H1 (cell line): ENCODE measurements at regions not wholly inside any gene's neighbourhood (a gene's known extent, or its start where the extent isn't known, plus 50 kb on each side); places are given as distances from the start of the nearest gene placed in this dataset.

ENCODE experiments used
- CTCF ChIA-PET: fragments of 300-600 bp; sonication (Branson Sonifier 250); formaldehyde crosslinking; loops from one replicate; lab custom pipeline; 2021; ENCODE audit not compliant: partially characterized antibody; lab: Charles Lee
- POLR2A ChIA-PET: fragments of 300-600 bp; sonication (Branson Sonifier 250); formaldehyde crosslinking; loops from one replicate; lab custom pipeline; 2021; ENCODE audit warnings: inconsistent platforms; ENCODE audit not compliant: partially characterized antibody; lab: Charles Lee
- DNase-seq, 2 experiments: peaks; one replicate each; pipeline versions ENCODE4 v3.0.0 to v3.0.0-alpha.2; 2010 to 2022; ENCODE audit warnings: low spot score in 2 of 2, low read depth in 1 of 2, mixed read lengths in 1 of 2
- FAIRE-seq: peaks from 2 replicates; lab custom pipeline; 2011; peaks lifted over from hg19 to GRCh38; lab: Jason Lieb, UNC
- H2AFZ ChIP-seq: 2 replicates; pipeline ENCODE4 v1.8.1; 2012; ENCODE audit warnings: low read length, inconsistent platforms
- H2AK5ac ChIP-seq: 2 replicates; pipeline ENCODE4 v1.6.1; 2013; ENCODE audit warnings: low read depth, low read length
- H2BK120ac ChIP-seq: replicated peaks from 2 replicates; pipeline ENCODE3; 2013; ENCODE audit warnings: low read depth, low read length, inconsistent platforms
- H2BK12ac ChIP-seq: 2 replicates; pipeline ENCODE4 v1.6.1; 2013; ENCODE audit warnings: low read depth, low read length
- H2BK15ac ChIP-seq: 2 replicates; pipeline ENCODE4 v1.6.1; 2013; ENCODE audit warnings: low read length
- H2BK20ac ChIP-seq: 2 replicates; pipeline ENCODE4 v1.6.1; 2013; ENCODE audit warnings: low read length
- H2BK5ac ChIP-seq: 2 replicates; pipeline ENCODE4 v1.6.1; 2013; ENCODE audit warnings: low read depth, low read length
- H3K14ac ChIP-seq: 2 replicates; pipeline ENCODE4 v1.6.1; 2013; ENCODE audit warnings: inconsistent platforms; ENCODE audit not compliant: insufficient read length
- H3K18ac ChIP-seq: 2 replicates; pipeline ENCODE4 v1.6.1; 2013; ENCODE audit warnings: low read length; ENCODE audit errors: extremely low read depth
- H3K23ac ChIP-seq: 2 replicates; pipeline ENCODE4 v1.6.1; 2013; ENCODE audit warnings: inconsistent platforms; ENCODE audit not compliant: insufficient read length
- H3K23me2 ChIP-seq: 2 replicates; pipeline ENCODE4 v1.6.1; 2013; ENCODE audit warnings: low read depth, low read length
- H3K27ac ChIP-seq: 2 replicates; pipeline ENCODE4 v1.6.1; 2011; ENCODE audit warnings: low read depth, low read length, inconsistent platforms
- H3K27me3 ChIP-seq, 4 experiments: replicated peaks in 1 of 4; 1 replicate in 1 of 4; 2 replicates in 3 of 4; pipeline versions ENCODE4 v1.6.1 to v1.8.1; 2011 to 2013; ENCODE audit warnings: low read length in 3 of 4, mild to moderate bottlenecking in 3 of 4, inconsistent platforms in 2 of 4, mixed read lengths in 2 of 4, moderate library complexity in 1 of 4; ENCODE audit not compliant: control insufficient read depth in 3 of 4, insufficient read depth in 3 of 4; ENCODE audit errors: extremely low read depth in 1 of 4
- H3K36me3 ChIP-seq, 4 experiments: 2 replicates each; pipeline versions ENCODE4 v1.6.1 to v1.8.1; 2011 to 2013; ENCODE audit warnings: mild to moderate bottlenecking in 4 of 4, low read length in 3 of 4, moderate library complexity in 2 of 4, control low read depth in 1 of 4, inconsistent platforms in 1 of 4; ENCODE audit not compliant: insufficient read depth in 4 of 4, control insufficient read depth in 2 of 4
- H3K4ac ChIP-seq: replicated peaks from 2 replicates; pipeline ENCODE3; 2013; ENCODE audit warnings: low read length, low read depth, mixed read lengths, inconsistent platforms; ENCODE audit not compliant: insufficient read length
- H3K4me1 ChIP-seq, 4 experiments: replicated peaks in 1 of 4; 1 replicate in 1 of 4; 2 replicates in 3 of 4; pipeline versions ENCODE4 v1.6.1 to v1.8.1; 2011 to 2013; ENCODE audit warnings: low read length in 3 of 4, inconsistent platforms in 2 of 4, mixed read lengths in 1 of 4; ENCODE audit not compliant: insufficient read depth in 4 of 4, control insufficient read depth in 3 of 4
- H3K4me2 ChIP-seq, 2 experiments: 2 replicates each; pipeline versions ENCODE4 v1.6.1 to v1.8.1; 2011 to 2013; ENCODE audit warnings: low read depth in 2 of 2, low read length in 2 of 2, control low read depth in 1 of 2, inconsistent platforms in 1 of 2, mild to moderate bottlenecking in 1 of 2; ENCODE audit not compliant: insufficient read depth in 1 of 2
- H3K4me3 ChIP-seq, 4 experiments: fragments of 200-600, 300-600 bp in 1 of 4; sonication (generic), shearing (Covaris generic), sonication (Bioruptor Twin) in 1 of 4; 2 replicates each; pipeline versions ENCODE4 v1.5.1 to v1.8.1; 2011 to 2016; ENCODE audit warnings: low read length in 4 of 4, low read depth in 3 of 4, control low read depth in 2 of 4, inconsistent platforms in 2 of 4, mild to moderate bottlenecking in 2 of 4, mixed read lengths in 1 of 4, moderate library complexity in 1 of 4; ENCODE audit not compliant: insufficient read depth in 2 of 4; ENCODE audit errors: extremely low read depth in 1 of 4
- H3K56ac ChIP-seq: replicated peaks from 2 replicates; pipeline ENCODE3; 2013; ENCODE audit warnings: low read depth, mild to moderate bottlenecking, mixed read lengths, low read length, inconsistent platforms; ENCODE audit not compliant: insufficient read length
- H3K79me1 ChIP-seq: 2 replicates; pipeline ENCODE4 v1.6.1; 2013; ENCODE audit warnings: low read depth, low read length, control low read depth
- H3K79me2 ChIP-seq, 2 experiments: 2 replicates each; pipeline versions ENCODE4 v1.6.1 to v1.8.1; 2012 to 2013; ENCODE audit warnings: low read length in 2 of 2, mild to moderate bottlenecking in 2 of 2, inconsistent platforms in 1 of 2; ENCODE audit not compliant: insufficient read depth in 2 of 2, control insufficient read depth in 1 of 2
- H3K9ac ChIP-seq, 4 experiments: replicated peaks in 1 of 4; 1 replicate in 1 of 4; 2 replicates in 3 of 4; pipeline versions ENCODE4 v1.6.1 to v1.8.1; 2011 to 2013; ENCODE audit warnings: low read depth in 3 of 4, low read length in 3 of 4, control low read depth in 2 of 4, mild to moderate bottlenecking in 2 of 4, moderate library complexity in 2 of 4, inconsistent platforms in 1 of 4; ENCODE audit errors: extremely low read depth in 1 of 4
- H3K9me3 ChIP-seq, 2 experiments: 2 replicates each; pipeline versions ENCODE4 v1.6.1 to v1.8.1; 2012 to 2013; ENCODE audit warnings: mild to moderate bottlenecking in 2 of 2, moderate library complexity in 2 of 2, control low read depth in 1 of 2, inconsistent platforms in 1 of 2, low read depth in 1 of 2, low read length in 1 of 2, mixed read lengths in 1 of 2; ENCODE audit not compliant: insufficient read depth in 2 of 2
- H4K20me1 ChIP-seq, 2 experiments: replicated peaks in 1 of 2; 2 replicates each; pipeline versions ENCODE3 to v1.8.1; 2011 to 2013; ENCODE audit warnings: inconsistent platforms in 2 of 2, low read length in 2 of 2, mild to moderate bottlenecking in 1 of 2; ENCODE audit not compliant: insufficient read depth in 2 of 2, control insufficient read depth in 1 of 2
- H4K5ac ChIP-seq: 2 replicates; pipeline ENCODE4 v1.6.1; 2013; ENCODE audit warnings: low read length, low read depth, mixed read lengths, inconsistent platforms; ENCODE audit not compliant: insufficient read length
- H4K8ac ChIP-seq: 2 replicates; pipeline ENCODE4 v1.8.0; 2013; ENCODE audit warnings: mild to moderate bottlenecking, moderate library complexity, low read length, inconsistent platforms; ENCODE audit not compliant: insufficient read depth; ENCODE audit errors: extremely low read depth
- H4K91ac ChIP-seq: replicated peaks from 2 replicates; pipeline ENCODE3; 2013; ENCODE audit warnings: low read length, mixed read lengths, inconsistent platforms; ENCODE audit not compliant: insufficient read length
- ATF3 ChIP-seq: IDR thresholded peaks from 2 replicates; pipeline ENCODE4 v1.6.1; 2011; ENCODE audit warnings: low read depth, mild to moderate bottlenecking, low read length; ENCODE audit not compliant: insufficient read depth
- CBX5 ChIP-seq: fragments of 300-800, 300-1000 bp; sonication (generic); IDR thresholded peaks from 2 replicates; pipeline ENCODE4 v1.7.1; 2016; ENCODE audit warnings: antibody characterized with exemption, low read length, low read depth
- CTBP2 ChIP-seq: IDR thresholded peaks from 2 replicates; pipeline ENCODE4 v1.7.0; 2011; ENCODE audit warnings: borderline replicate concordance, mild to moderate bottlenecking, moderate library complexity, mixed read lengths, low read length; ENCODE audit not compliant: insufficient read depth, insufficient read length
- HDAC6 ChIP-seq: IDR thresholded peaks from one replicate; pipeline ENCODE4 v1.7.1; 2012; ENCODE audit warnings: low read depth, mild to moderate bottlenecking, inconsistent platforms, low read length, moderate library complexity
- KDM4A ChIP-seq: IDR thresholded peaks from one replicate; pipeline ENCODE4 v1.7.1; 2012; ENCODE audit warnings: low read depth, mild to moderate bottlenecking, moderate library complexity, low read length, inconsistent platforms; ENCODE audit not compliant: severe bottlenecking
- SIN3A ChIP-seq, 2 experiments: IDR thresholded peaks in 1 of 2; conservative IDR thresholded peaks in 1 of 2; 2 replicates each; pipeline ENCODE4 v1.6.1; 2011 to 2012; ENCODE audit warnings: low read length in 2 of 2, improper control_type of control experiment in 1 of 2, low read depth in 1 of 2, mild to moderate bottlenecking in 1 of 2
- TBP ChIP-seq: IDR thresholded peaks from 2 replicates; pipeline ENCODE4 v1.6.1; 2011; ENCODE audit warnings: low read depth, low read length, improper control_type of control experiment
- WGBS, 2 experiments: shearing (Covaris generic) in 1 of 2; methylation state at CpG; one replicate each; pipeline versions ENCODE4 v1.1.6 to v1.1.7; 2013 to 2015; ENCODE audit warnings: low lambda C conversion rate in 2 of 2, mixed read lengths in 2 of 2, inconsistent platforms in 1 of 2, low coverage in 1 of 2, missing lambda C conversion rate in 1 of 2; ENCODE audit not compliant: insufficient replicate concordance in 2 of 2, insufficient coverage in 1 of 2, insufficient read length in 1 of 2; ENCODE audit errors: extremely low coverage in 1 of 2, missing lambda C conversion rate in 1 of 2; 5-methylcytosine and 5-hydroxymethylcytosine counted together

GRCh38 chr13:80509264-80509663 lies 168.3 kb upstream of the SPRY2 start:
- Histone ChIP-seq H3K9ac (no peak overlapping the region), H3K36me3 (no peaks in the 10 kb centered on the region), H3K4me3 (no peak overlapping the region), H2AK5ac (no peak overlapping the region), H4K8ac (no peak overlapping the region), H2BK12ac (no peak overlapping the region), H3K23me2 (no peaks in the 10 kb centered on the region), H3K27ac (no peak overlapping the region), H4K20me1 (no peaks in the 10 kb centered on the region), H3K27me3 (no peaks in the 10 kb centered on the region), H2BK20ac (no peak overlapping the region), H3K9me3 (0 out of 4 replicates have a peak, but pooled peaks cover 0 to 6% of the 10 kb centered on the region in 2 experiments), H2BK5ac (no peak overlapping the region), H3K4ac (no peak overlapping the region), H2AFZ (no peak overlapping the region), H3K79me1 (no peaks in the 10 kb centered on the region), H3K4me1 (no peaks in the 10 kb centered on the region), H2BK15ac (no peak overlapping the region), H3K4me2 (no peak overlapping the region), H3K79me2 (no peaks in the 10 kb centered on the region), H3K18ac (no peak overlapping the region), H4K91ac (no peak overlapping the region), H3K14ac (no peak overlapping the region), H4K5ac (no peak overlapping the region), H2BK120ac (no peak overlapping the region), H3K56ac (no peak overlapping the region), H3K23ac (no peak overlapping the region)
- no peak for TF ChIP-seq KDM4A
- TF ChIP-seq SIN3A (conservative IDR thresholded peaks at IDR 0.05 in 1 of 2, IDR thresholded peaks at IDR 0.05 in 1 of 2; ENCODE audit: low read depth in 1 of 2, low read length in 2 of 2) = no peak
- TF ChIP-seq CBX5 = no peak
- no peak for TF ChIP-seq ATF3
- TF ChIP-seq HDAC6 = no peak
- TF ChIP-seq CTBP2 = no peak
- TF ChIP-seq TBP = no peak
- ChIA-PET CTCF (no interaction called here), POLR2A (no interaction called here)
- WGBS, 2 experiments = 83% methylated on average over 5 of the region's 5 CpGs; no CpG with 5 or more reads in 1 of the 2 experiments
- FAIRE-seq (no peak), DNase-seq (no peak)
